ENCODE measurements at regions not wholly inside any gene's neighbourhood (a gene's known extent, or its start where the extent isn't known, plus 50 kb on each side); places are given as distances from the start of the nearest gene placed in this dataset.
A peak's percentile ranks its signal among the peaks of the same experiment; 100 is the strongest.

- H3K4me2 ChIP-seq, result no peak overlapping the region
- H3K4me1 ChIP-seq, result no peaks in the 10 kb centered on the region
- TF ChIP-seq ELK1 (IDR thresholded peaks at IDR 0.05; ENCODE audit: low read depth, low read length) (no peak), ESRRA (IDR thresholded peaks at IDR 0.05; ENCODE audit: borderline replicate concordance, low read length) (no peak), NFE2L2 (conservative IDR thresholded peaks at IDR 0.05; ENCODE audit: low read length) (no peak), TP53 (CRISPR knock-in tag; IDR thresholded peaks at IDR 0.05) (no peak), HES2 (IDR thresholded peaks at IDR 0.05) (no peak), EHMT2 (IDR thresholded peaks at IDR 0.05; ENCODE audit: low read depth) (no peak), FOSB (CRISPR knock-in tag; IDR thresholded peaks at IDR 0.05) (no peak), POLR2AphosphoS2 (conservative IDR thresholded peaks at IDR 0.05; ENCODE audit: low read length) (no peak), CEBPB (IDR thresholded peaks at IDR 0.05) (no peak), ZSCAN20 (CRISPR knock-in tag; IDR thresholded peaks at IDR 0.05) (no peak), FOSL2 (IDR thresholded peaks at IDR 0.05) (no peak), FOSL2 (CRISPR knock-in tag; IDR thresholded peaks at IDR 0.05) (no peak), CHD4 (IDR thresholded peaks at IDR 0.05; ENCODE audit: borderline replicate concordance) (no peak), HOXA7 (CRISPR knock-in tag; IDR thresholded peaks at IDR 0.05) (no peak), JUN (IDR thresholded peaks at IDR 0.05) (no peak), MAX (IDR thresholded peaks at IDR 0.05) (no peak), CHD2 (IDR thresholded peaks at IDR 0.05; ENCODE audit: low read length, partially characterized antibody) (no peak), HOXB5 (CRISPR knock-in tag; IDR thresholded peaks at IDR 0.05) (no peak), POLR2A (IDR thresholded peaks at IDR 0.05; ENCODE audit: low read length) (no peak)
- 13% methylated on average over 9 of the region's 9 CpGs for WGBS (ENCODE audit: missing lambda C conversion rate)
- H3K9me3 ChIP-seq, result peaks cover 18% of the 10 kb centered on the region; the same call in 2 of the 3 replicates
- ChIA-PET CTCF (no interaction called here), POLR2A (no interaction called here)
- peak; percentile 13 for FAIRE-seq
- no peak for ATAC-seq
- no peak overlapping the region for H3K27ac ChIP-seq
- H3K4me3 ChIP-seq, result no peak overlapping the region
- no peak for DNase-seq (ENCODE audit: low read depth in 1 of 2, low spot score in 1 of 2)
Observed at GRCh38 chr19:31906111-31906871, 439.1 kb upstream of the ZNF507 start.

- DNase-seq (ENCODE audit: low read depth in 1 of 2, low spot score in 1 of 2), result no peak
- ATAC-seq, result no peak
- no peak overlapping the region for H3K4me3 ChIP-seq
- no peak overlapping the region for H3K27ac ChIP-seq
- H3K4me1 ChIP-seq, result no peaks in the 10 kb centered on the region
- no peak overlapping the region for H3K4me2 ChIP-seq
- ChIA-PET POLR2A (no interaction called here), CTCF (no interaction called here)
- H3K9me3 ChIP-seq, result peaks cover 17% of the 10 kb centered on the region; the same call in 2 of the 3 replicates
- 0% methylated on average over 1 of the region's 1 CpG for WGBS (ENCODE audit: missing lambda C conversion rate)
- peak; percentile 77 for FAIRE-seq
- TF ChIP-seq MAZ (IDR thresholded peaks at IDR 0.05; ENCODE audit: borderline replicate concordance, low read depth, low read length) (no peak), ZSCAN20 (CRISPR knock-in tag; IDR thresholded peaks at IDR 0.05) (no peak), HOXB13 (CRISPR knock-in tag; IDR thresholded peaks at IDR 0.05; ENCODE audit: low read depth) (no peak), MAX (IDR thresholded peaks at IDR 0.05) (no peak), SREBF2 (IDR thresholded peaks at IDR 0.05) (no peak), PHF8 (IDR thresholded peaks at IDR 0.05; ENCODE audit: borderline replicate concordance, low read depth) (no peak), MYC (IDR thresholded peaks at IDR 0.05; ENCODE audit: borderline replicate concordance, low read length) (no peak), KDM1A (IDR thresholded peaks at IDR 0.05; ENCODE audit: low read depth) (no peak), RARB (CRISPR knock-in tag; IDR thresholded peaks at IDR 0.05) (no peak), CTCF (IDR thresholded peaks at IDR 0.05) (no peak), EHF (CRISPR knock-in tag; IDR thresholded peaks at IDR 0.05) (no peak), SMC3 (IDR thresholded peaks at IDR 0.05) (no peak), CBX8 (IDR thresholded peaks at IDR 0.05) (no peak), POLR2A (IDR thresholded peaks at IDR 0.05; ENCODE audit: low read length) (no peak), ESRRA (IDR thresholded peaks at IDR 0.05; ENCODE audit: borderline replicate concordance, low read length) (no peak), NFE2L2 (conservative IDR thresholded peaks at IDR 0.05; ENCODE audit: low read length) (no peak)
Observed at GRCh38 chr19:31907661-31908060, 437.7 kb upstream of the ZNF507 start.

All from A549 (cell line).